HG02970 (cell line): ENCODE measurements at regions not wholly inside any gene's neighbourhood (a gene's known extent, or its start where the extent isn't known, plus 50 kb on each side); places are given as distances from the start of the nearest gene placed in this dataset.

Source experiments
- ATAC-seq: cut with Tn5 transposase; IDR thresholded peaks from one replicate; pipeline ENCODE4 v1.9.1; 2021; ENCODE audit warnings: mild to moderate bottlenecking, moderate library complexity, moderate number of reproducible peaks; ENCODE audit not compliant: unreplicated experiment, low FRiP score

DNA sequence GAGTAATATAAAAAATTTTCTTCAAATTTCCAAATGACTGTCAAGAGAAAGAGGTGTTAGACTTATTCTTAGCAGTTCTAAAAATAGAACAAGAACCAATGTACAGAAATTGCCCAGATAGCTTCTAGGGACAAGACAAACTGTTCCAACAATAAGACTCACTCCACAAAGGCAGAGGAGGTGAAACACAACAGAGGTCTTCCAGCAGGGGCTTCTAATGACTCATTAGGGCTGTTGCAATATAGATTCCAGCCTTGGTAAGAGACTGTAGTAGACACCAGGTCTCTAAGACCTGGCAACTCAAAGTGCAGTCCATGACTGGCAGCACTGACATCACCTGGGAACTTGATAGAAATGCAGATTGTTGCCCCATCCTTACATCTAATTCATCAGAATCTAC lies 134.6 kb upstream of the VLDLR start:
- ATAC-seq, result no peak

DNA sequence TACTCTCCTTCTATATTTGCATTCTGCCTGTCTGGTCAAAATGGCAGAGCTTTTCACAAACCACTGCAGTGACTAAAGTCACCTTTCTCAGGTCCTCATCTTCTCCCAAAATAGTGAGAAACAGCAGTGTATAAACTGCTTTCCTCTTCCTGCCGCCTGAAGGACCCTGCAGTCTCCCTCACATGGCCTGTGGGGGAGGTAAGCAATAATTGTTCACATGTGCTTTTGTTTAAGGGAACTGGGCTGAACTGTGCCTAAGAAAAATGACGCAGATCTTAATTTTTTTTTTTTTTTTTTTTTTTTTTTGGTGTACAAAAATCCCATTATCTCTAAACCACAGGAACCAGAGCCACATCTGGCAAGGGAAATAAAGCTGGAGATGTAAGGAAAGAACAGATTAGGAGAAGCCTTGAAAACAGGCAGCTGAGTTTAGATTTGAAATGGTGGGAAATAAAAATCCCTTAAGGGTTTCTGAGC lies 131.7 kb upstream of the VLDLR start:
- ATAC-seq, result no peak

DNA sequence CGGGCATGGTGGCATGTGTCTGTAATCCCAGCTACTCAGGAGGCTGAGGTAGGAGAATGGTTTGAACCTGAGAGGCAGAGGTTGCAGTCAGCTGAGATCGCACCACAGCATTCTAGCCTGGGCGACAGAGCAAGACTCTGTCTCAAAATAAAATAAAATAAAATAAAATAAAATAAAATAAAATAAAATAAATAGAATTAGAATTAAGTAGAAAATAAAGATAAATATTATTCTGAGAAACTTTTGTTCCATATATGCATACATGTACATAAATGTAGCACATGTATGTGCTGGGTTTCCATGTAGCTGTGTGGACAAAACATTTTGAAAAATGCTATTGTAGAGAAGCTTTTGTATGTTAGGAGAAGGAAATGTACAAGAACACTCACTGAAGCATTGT lies 129.4 kb upstream of the VLDLR start:
- ATAC-seq, result no peak

DNA sequence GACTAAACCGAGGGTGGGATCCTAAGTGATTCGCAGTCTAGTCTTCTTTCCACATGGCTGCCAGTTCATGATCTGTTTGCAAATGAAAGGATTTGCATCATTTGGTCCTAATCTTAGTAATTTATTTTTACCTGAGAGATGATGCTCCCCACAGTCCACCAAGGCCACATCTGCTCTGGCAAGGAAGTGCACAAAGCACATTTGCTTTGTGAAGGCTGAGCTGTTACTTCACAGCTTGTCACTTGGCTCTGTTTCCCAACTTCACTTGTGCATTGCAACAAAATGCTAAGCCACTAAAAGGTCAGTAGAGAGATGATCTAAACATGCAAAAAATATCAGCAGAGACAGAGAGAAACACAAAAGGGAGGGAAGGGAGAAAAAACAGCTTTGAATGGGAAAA lies 128.5 kb upstream of the VLDLR start:
- ATAC-seq, result no peak

DNA sequence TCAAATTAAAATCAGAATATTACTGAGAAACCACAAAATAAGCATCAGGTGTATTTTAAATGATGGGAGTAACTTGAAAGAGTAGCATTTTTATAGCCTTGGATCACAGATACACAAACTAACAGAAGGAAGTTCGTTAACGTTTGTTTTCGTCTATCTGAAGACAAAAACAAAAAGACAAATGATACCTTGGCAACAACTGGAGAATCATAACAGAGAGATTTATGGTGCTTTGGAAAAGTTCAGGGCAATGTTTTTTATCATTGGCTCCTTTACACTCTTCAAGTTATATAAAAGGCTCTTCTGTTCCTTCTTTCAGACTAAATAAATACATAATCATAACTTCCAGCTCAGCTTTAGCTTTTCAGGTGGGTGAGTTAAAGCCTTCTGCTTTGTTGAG lies 128.1 kb upstream of the VLDLR start:
- no peak for ATAC-seq

DNA sequence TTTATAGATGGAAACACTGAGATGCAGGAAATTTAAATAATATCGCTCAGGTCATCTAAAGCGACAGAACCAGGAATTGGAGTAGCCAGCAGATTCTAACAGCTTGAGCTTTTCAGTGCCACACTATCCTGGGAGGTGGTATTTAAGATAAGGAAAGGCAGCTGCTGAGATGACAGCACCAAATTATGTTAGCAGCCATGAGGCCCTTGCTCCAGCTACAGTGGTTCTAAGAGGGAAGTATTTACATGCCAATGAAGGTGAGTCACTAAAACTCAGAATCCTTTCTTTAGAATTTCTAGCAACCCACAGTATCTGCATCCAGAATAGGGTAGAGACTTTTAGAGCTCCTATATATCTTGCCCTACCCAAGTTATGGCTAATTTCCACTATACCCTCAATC lies 127.0 kb upstream of the VLDLR start:
- no peak for ATAC-seq

DNA sequence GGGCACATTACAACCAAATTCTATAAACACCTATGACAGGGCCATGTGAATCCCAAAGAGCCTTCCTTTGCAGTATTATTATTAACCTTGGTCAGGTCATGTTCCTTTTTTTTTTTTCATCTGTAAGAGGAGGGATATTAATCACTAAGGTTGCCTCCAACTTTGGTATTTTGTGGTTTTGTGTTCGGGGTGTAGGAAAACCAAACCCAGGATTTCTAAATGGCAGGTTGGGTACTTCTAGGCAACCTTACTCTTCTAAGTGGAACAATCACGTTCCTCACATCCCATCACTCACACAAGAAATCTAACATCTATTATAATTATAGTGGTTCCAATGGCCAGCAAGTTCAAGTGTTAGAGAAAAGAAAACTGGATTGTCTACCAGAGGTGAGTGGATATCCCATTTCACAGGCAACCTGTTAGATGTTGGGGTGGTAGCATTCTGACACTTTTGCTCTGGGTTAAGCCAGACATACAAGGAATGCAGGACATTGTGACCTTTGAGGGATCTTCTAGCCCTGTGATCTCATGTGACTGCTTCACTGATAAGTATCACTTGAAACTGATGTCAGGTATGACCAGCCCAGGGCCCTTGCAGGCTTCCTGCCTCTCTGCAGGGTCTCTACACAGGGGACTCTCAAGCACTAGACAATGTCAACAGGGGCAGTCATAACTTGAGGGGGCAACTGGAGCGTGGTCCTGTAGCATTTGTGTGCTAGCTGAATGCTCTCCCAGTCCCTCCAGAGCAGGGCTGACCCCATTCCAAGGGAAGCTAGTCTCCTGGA lies 126.2 kb upstream of the VLDLR start:
- no peak for ATAC-seq

DNA sequence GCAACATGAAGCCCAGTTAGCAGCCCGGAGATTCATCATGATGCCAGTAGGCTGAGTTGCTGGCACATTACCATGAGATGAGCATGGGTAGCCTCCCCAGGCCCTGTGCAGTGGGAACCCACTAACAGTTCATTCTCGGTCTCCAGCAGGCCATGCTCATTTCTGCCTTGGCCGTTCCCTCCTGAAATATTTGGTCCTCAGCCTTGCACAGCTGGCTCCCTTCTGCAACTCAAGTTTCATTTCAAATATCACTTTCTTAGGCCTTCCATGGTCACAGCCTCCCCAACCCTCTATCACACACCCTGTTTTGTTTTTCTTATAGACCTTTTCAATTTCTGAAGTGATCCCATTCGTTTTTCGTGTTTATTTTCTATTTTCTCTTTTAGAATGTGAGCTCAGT lies 125.4 kb upstream of the VLDLR start:
- no peak for ATAC-seq

DNA sequence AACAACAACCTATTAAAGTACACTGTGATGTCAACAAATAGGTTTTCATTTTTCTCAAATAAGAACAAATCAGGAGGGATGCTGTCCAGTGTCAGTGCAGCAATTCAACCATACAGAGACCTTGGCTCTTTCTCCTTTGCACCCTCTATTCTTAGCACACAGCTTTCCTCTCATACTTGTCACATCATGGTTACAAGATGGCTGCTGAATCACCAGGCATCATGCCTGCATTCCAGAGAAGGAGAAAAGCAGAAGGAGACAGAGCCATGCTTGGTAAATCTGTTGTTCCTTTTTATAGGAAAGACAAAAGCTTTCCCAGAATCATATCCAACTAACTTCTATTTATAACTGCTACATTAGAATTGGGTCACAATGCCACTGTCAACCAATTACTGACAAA lies 124.7 kb upstream of the VLDLR start:
- no peak for ATAC-seq

DNA sequence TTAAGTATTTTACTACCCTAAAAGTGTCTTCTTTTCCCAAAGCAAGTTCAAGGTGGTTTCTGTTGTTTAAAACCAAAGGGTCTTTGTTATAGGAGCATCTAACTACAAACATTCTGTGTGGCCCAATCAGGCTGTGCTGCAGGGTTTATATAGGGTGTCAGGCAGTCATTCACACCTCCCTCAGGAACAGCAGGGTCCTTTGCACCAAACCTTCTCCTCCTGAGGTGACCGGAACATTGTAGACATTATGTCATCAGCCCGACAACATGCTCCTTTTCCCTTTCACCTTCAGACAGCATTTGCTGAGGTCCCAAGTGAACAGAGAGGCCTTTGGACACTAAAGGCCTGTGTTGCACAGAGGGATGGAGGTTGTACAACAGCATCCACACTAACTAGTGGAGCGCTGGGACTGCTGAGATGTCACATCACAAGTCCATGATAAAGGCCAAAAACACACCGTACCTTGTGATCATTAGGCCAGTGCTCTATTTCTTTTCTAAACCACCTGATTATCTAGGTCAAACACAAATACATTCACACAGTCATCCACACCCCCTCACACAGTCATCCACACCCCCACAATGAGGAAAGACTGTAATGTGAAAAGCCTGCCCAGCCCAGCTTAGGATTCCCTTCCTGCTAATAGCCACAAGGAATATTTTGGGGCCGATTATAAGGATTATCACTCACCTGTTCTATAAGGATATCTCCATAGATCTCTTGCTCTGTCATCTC lies 123.8 kb upstream of the VLDLR start:
- ATAC-seq, result no peak

DNA sequence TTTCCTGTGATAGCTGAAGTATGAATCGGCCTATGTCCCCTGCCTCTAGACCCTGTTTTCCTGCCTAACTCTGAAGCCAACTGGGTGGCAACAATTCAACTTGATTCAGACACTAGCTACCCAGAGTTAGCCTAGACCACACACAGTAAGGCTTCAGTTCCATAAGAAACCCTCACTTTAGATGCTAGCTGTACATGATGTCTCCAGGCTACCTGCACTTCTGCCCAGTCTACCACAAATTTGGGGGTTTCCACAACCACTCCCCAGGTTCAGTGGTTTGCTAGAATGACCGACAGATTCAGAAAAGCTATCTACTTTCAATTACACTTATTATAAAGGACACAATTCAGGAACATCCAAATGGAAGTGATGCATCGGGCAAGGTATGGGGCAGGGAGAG lies 119.4 kb upstream of the VLDLR start:
- ATAC-seq, result no peak

DNA sequence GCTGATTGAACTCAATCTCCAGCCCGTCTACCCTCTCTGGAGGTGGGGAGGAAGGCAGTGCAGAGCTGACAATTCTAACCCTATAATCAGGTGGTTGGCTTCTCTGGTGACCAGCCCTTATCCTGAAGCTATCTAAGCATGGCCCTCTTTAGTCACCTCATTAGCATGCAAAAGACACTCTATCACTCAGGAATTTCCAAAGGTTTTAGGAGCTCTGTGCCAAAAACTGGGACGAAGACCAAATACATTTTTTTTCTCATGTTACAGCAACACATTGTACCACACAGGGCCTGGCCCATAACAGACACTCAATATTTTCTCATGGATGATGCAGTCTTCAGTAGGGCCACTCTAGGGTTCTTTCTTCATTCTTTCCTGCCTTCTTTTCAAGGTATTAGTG lies 118.8 kb upstream of the VLDLR start:
- no peak for ATAC-seq

DNA sequence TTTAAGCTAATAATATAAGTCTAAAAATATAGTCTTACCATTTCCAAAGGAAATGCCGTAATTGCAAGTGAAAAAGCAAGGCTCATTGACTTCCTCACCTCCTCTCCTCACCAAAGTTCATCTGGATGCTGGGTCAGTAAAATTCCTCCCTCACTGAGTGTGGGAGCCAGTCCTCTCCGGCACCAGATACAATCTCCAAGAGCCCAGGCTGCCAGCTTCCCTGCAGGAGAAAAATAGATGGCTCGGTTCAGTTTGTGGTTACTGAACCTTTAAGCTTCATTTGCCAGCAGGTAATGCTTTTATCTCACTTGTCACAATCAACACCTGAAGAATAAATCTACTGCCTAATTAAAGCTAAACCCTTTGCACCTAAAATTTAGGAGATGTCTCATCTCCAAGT lies 115.3 kb upstream of the VLDLR start:
- ATAC-seq, result no peak

DNA sequence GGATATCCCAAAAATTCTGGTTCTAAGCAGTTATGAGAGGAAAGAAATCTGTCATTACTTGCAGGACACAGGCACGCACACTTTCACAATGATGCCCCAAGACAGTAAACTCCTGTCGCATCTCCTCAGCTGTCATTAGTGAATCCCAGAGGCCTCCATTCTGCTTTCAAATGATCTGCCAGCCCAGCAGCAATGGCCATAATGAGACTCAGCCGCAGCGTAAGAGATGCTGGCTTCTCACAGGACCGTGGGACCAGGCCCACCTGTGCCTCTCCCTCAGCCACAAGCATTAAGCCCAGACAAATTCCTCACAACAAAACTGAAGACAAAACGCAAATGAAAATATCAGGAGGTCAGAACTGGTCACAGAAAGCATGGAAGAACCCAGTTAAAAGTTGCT lies 98.0 kb upstream of the VLDLR start:
- no peak for ATAC-seq

DNA sequence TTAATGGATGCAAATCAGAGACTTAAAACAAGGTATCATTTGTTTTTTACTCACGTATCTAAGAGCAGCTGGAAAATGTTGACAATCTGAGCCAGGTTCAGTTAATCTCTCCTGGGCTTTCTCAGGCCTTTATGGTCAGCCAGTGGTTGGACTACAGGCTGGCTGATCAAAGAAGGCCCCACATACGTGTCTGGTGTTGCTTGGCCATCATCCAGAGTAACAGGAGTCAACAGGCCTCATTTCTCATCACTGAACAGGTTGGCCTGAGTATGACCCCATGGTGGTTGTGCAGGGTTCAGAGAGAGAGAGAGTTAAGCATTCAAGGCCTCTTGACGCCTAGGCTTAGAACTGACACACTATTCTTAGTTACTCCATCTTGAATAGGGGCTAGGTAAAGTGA lies 97.0 kb upstream of the VLDLR start:
- ATAC-seq, result no peak

DNA sequence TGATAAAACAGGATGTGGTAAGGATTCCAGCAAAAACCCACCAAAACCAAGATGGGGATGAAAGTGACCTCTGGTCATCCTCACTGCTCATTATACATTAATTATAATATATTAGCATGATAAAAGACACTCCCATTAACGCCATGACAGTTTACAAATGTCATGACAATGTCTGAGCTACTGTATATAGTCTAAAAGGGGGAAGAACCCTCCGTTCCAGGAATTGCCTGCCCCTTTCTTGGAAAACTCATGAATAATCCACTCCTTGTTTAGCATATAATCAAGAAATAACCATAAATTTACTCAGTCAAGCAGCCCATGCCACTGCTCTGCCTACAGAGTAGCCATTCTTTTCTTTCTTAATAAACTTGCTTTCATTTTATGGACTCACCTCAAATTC lies 96.4 kb upstream of the VLDLR start:
- no peak for ATAC-seq

DNA sequence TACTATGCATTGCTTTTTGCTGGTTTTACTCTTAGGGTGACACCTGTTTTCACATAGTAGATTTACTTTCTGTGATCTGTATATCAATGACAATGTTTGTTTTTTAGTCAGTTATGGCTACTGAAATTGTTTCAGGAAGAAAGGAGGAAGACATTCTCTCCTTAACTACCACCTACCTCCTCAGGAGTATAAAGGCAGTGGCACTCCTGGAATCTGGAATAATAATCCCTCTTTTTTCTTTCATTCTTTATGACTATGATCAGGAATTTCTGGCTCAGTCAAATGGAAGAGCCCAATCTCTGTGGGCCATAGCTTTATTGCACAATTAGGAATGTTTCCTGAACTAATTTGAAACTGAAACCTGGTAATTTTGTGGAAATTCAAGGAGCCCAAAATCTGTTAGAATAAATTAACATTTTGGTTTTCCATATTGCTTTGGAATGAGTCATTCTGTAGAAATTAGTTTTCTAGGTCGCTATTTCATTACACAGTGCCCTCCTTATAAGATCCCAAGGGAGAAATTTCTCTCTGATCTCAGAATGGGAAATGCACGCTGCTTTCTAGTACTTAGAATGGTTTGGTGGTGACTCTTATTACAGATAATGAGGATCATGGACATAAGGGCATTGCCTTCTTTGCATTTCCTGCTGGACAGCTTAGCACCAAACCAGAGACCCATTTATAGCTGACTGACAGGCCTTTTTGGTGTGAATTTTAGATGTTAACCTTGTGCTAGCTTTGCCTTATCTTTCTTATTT lies 95.3 kb upstream of the VLDLR start:
- ATAC-seq, result no peak

DNA sequence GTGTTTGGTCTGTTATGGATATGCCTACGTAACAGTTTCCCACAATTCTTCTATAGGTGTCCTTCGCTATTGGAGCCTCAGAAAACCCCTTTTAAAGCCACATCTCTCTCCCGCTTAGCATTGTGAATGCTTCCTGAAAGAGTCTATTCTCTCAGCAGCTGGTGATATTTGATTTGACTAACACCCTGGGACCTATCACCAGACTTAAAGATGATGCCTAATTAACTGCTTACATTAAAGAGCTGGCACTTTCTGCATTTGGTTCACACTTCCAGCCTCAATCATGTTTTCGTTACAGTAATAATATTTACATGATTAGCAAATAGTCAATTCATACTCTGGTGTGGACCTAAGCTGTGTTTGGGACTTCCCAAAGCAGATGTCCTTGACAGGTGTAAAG lies 90.1 kb upstream of the VLDLR start:
- ATAC-seq, result no peak

DNA sequence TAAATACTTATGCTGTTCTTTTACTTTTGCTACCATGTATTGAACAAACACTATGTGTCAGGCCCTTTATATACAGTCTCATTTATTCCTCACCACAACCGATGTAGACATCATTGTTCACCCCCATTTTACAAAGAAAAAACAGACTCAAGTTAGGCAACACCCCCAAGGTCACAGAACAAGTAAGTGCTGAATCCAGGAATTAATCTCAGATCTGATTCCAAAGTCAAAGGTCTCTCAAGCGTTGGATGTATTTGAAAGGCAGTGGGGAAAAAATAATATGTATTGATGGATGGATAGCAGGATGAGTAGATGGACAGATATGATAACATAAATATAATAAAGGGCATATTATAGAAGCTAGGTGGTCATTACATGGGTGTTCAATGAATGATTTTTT lies 85.1 kb upstream of the VLDLR start:
- ATAC-seq, result no peak

DNA sequence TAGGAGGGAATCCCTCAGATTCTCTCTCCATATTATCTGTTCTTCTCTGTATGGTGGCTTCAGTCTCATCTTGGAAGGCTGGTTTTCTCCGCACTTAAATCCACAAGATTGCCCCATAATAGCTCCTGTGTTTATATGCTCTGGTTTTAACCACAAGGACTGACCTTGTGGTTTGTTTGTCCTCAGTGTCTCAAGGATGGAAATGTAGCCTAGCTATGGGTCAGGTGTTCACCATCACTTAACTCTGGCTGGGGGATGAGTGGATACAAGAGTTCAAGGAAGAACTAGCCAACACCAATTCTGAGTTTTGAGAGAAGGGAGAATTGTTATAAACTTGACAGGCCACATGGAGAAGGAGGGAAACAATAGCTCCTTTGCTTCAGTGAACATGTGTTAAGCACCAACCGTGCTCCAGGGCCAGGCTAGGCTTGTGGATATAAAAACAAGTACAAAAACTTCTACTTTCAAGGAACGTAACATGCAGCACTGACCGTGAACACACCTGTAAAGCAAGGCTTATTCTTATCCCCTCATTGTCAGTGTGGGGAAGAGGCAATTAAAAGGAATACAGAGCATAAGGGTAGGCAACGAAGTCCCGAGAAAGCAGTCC lies 75.6 kb upstream of the VLDLR start:
- ATAC-seq, result no peak
